Activated CD8-positive, alpha-beta T cell treated with anti-CD3 and anti-CD28 coated beads for 36 hours (primary cell): ENCODE measurements at regions not wholly inside any gene's neighbourhood (a gene's known extent, or its start where the extent isn't known, plus 50 kb on each side); places are given as distances from the start of the nearest gene placed in this dataset.
A peak's percentile ranks its signal among the peaks of the same experiment; 100 is the strongest.
"Not testable (repeated sequence)": the region's sequence is repeated elsewhere in the genome, so short reads cannot be mapped to it uniquely, and the experiment has no call there.

ENCODE experiments used
- ATAC-seq: fragments of 200-7000 bp; cut with Tn5 transposase; one replicate; pipeline ENCODE4 v1.10.0; 2021; ENCODE audit warnings: mild to moderate bottlenecking, moderate library complexity
- CTCF ChIA-PET: fragments of 350-600 bp; sonication (Branson Sonifier 250); formaldehyde crosslinking; loops from one replicate; lab custom pipeline; 2021; ENCODE audit warnings: antibody characterized with exemption; lab: Charles Lee
- POLR2A ChIA-PET: fragments of 350-600 bp; sonication (Branson Sonifier 250); formaldehyde crosslinking; loops from one replicate; lab custom pipeline; 2021; ENCODE audit warnings: antibody characterized with exemption; lab: Charles Lee
- DNase-seq: peaks from one replicate; pipeline ENCODE4 v3.0.0-alpha.2; 2020
- H3K27ac Mint-ChIP-seq: one replicate; pipeline ENCODE4 v1.8.0; 2021; ENCODE audit warnings: mild to moderate bottlenecking, mixed read lengths
- H3K27me3 Mint-ChIP-seq: one replicate; pipeline ENCODE4 v1.8.0; 2021; ENCODE audit warnings: mixed read lengths
- H3K36me3 Mint-ChIP-seq: one replicate; pipeline ENCODE4 v1.8.0; 2021; ENCODE audit warnings: low read depth, mixed read lengths
- H3K4me1 Mint-ChIP-seq: one replicate; pipeline ENCODE4 v1.8.0; 2021; ENCODE audit warnings: low read depth, mixed read lengths
- H3K4me3 Mint-ChIP-seq: one replicate; pipeline ENCODE4 v1.8.0; 2021; ENCODE audit warnings: mild to moderate bottlenecking, moderate library complexity, mixed read lengths
- H3K9me3 Mint-ChIP-seq: one replicate; pipeline ENCODE4 v1.8.0; 2021; ENCODE audit warnings: mixed read lengths
- intact Hi-C: fragments of 100-400 bp; cut with micrococcal nuclease; formaldehyde crosslinking; loops from one replicate; pipeline ENCODE4 v1.10.0; 2022
- TF ChIP-seq, protein P1 (sequence below): fragments of 200-600 bp; IDR thresholded peaks from one replicate; pipeline ENCODE4 v1.8.0; 2022; ENCODE audit warnings: antibody characterized with exemption, mild to moderate bottlenecking

DNA sequence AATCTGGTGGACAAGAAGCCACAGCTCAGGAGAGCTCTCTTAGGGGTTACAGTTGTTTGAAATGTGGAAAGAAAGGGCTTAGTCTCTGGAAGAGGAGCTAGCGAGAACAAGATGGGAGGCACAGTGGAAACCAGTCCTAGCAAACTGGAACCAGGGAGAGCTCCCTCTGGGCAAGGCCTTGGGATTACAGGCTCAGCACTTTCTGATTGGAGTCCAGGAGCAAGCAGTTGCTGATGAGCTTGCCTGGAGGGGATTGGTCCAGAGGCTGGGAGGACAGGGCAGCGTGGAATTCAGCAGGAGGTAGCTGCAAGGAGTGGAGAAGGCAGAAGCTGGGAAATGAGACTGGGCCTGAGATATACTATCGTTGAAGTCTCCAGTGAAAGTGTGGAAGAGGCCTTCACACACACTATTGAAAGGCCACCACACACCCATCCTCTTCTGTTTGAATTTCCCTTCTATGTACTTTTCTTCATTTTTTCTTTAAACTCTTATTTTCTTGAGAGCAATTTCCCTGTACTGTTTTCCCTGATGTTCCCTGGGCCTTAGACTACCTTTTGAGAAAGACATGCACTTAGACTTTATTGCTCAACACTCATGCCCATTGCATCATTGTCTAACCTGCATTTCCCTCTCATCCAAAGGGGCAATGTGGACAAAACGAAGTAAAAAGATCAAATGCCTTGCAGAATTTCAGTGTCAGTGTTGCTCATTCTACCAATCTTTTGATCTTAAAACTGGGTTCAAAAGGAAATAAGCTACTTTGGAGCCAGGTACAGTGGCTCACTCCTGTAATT, 57.8 kb upstream of the LANCL2 start:
- POLR2A ChIA-PET, result interaction anchor here (2.2 kb wide), 1 partner anchor 59 kb away, joined by 6 read pairs; no protein-coding TSS in a partner anchor
- Mint-ChIP-seq H3K4me3 (no peak overlapping the region), H3K9me3 (no peaks in the 10 kb centered on the region), H3K27me3 (peaks cover 9% of the 10 kb centered on the region), H3K27ac (no peak overlapping the region), H3K36me3 (no peaks in the 10 kb centered on the region), H3K4me1 (peaks cover 28% of the 10 kb centered on the region)
- no peak for ATAC-seq
- TF ChIP-seq, protein P1, sequence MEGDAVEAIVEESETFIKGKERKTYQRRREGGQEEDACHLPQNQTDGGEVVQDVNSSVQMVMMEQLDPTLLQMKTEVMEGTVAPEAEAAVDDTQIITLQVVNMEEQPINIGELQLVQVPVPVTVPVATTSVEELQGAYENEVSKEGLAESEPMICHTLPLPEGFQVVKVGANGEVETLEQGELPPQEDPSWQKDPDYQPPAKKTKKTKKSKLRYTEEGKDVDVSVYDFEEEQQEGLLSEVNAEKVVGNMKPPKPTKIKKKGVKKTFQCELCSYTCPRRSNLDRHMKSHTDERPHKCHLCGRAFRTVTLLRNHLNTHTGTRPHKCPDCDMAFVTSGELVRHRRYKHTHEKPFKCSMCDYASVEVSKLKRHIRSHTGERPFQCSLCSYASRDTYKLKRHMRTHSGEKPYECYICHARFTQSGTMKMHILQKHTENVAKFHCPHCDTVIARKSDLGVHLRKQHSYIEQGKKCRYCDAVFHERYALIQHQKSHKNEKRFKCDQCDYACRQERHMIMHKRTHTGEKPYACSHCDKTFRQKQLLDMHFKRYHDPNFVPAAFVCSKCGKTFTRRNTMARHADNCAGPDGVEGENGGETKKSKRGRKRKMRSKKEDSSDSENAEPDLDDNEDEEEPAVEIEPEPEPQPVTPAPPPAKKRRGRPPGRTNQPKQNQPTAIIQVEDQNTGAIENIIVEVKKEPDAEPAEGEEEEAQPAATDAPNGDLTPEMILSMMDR, result no peak
- CTCF ChIA-PET, result interaction anchor here (1.9 to 3.7 kb wide), 3 partner anchors 27 to 108 kb away, joined by 6 to 17 read pairs (median 10); no protein-coding TSS in a partner anchor
- intact Hi-C loops, result loop anchor here (5.0 kb wide), 2 partner anchors 40 to 60 kb away; partner anchors contain the start of gene LANCL2
- DNase-seq, result no peak

DNA sequence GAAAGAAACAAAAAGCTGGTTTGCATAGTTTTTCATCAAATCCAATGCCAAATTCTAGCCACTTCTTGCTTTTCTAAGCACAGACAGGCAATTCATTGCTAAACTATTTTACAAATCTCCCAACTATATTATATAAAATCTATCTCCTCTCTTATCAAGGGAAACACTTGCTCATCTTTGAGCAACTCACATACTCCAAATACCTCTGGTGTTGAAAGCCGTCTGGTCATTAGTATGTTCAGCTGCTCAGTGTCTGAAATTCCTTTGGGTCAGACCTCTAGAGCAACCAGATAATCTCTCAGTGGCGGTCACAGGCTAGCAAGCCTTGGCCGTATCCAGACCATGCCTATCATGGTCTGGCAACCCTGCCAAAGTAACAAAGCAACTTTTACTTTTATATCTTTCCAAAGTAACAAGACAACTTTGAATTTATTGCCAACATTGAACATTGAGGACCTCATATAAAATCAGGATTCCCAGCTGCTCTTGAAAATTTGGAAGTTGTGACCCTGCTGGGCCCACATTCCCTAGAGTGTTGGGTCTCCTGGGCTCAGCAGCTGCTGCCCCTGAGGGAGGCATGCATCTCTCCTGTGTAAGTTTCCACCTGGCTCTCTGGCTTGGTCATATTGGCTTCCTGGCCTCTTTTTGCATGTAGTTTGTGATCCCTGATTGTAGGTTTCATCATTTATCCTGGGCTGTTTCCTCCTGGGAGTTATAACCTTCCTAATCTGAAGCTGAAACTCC, 56.8 kb upstream of the LANCL2 start:
- H3K27ac Mint-ChIP-seq, result peak overlapping the region; percentile 86
- intact Hi-C loops, result loop anchor here (5.0 kb wide), 2 partner anchors 39 to 59 kb away; partner anchors contain the start of gene LANCL2
- peaks cover 11% of the 10 kb centered on the region for H3K27me3 Mint-ChIP-seq
- ATAC-seq (no peak), DNase-seq (no peak)
- peaks cover 28% of the 10 kb centered on the region for H3K4me1 Mint-ChIP-seq
- no peaks in the 10 kb centered on the region for H3K36me3 Mint-ChIP-seq
- TF ChIP-seq, protein P1, result no peak
- POLR2A ChIA-PET, result interaction anchor here (0.9 to 2.2 kb wide), 6 partner anchors 12 to 314 kb away, joined by 3 to 13 read pairs (median 4); no protein-coding TSS in a partner anchor
- no peaks in the 10 kb centered on the region for H3K9me3 Mint-ChIP-seq
- CTCF ChIA-PET, result interaction anchor here (0.7 to 3.7 kb wide), 10 partner anchors 28 to 226 kb away, joined by 3 to 17 read pairs (median 4); partner anchors contain the start of gene LANCL2
- no peak overlapping the region for H3K4me3 Mint-ChIP-seq

DNA sequence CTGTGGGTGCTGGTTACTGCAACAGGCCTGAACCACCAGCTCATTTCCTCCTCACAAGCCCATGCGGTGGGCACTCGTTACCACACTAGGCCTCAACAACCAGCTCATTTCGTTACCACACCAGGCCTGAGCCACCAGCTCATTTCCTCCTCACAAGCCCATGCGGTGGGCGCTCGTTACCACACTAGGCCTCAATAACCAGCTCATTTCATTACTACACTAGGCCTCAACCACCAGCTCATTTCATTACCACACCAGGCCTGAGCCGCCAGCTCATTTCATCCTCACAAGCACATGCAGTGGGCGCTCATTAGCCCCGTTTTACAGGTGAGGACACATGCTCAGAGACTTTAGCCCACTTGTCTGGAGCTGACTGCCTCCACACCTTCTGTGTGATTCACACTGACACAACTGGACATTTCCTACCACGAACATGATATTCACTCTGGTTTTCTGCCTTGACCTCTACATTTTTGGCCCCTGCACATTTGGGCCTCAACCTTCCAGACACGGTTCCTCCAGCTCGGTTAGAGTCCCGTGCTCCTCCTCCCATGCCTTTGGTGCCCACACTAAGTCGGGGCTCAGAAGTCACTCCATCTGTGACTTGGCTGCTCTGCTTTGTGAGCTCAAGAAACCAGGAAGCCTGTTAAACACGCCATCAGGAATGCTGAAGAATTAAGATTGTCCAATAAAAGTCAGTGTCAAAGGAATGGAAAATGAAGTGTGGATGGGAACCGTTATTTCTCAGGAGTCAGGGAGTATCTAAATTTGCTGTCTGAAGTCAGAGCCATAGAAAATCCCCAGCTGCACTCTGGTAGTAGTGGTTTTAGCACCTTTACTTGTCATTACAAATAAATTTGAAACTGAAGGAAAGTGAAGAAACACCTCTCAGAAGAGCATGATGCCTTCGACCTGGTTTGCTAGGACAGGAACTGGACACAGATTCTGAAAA, 55.8 kb upstream of the LANCL2 start:
- TF ChIP-seq, protein P1, result no peak
- ATAC-seq, result peak; percentile 88
- Mint-ChIP-seq H3K27me3 (peaks cover 11% of the 10 kb centered on the region), H3K4me1 (peaks cover 28% of the 10 kb centered on the region), H3K36me3 (no peaks in the 10 kb centered on the region), H3K9me3 (no peaks in the 10 kb centered on the region), H3K27ac (peak overlapping the region; percentile 86), H3K4me3 (peak overlapping the region; percentile 12)
- peak; percentile 94 for DNase-seq
- ChIA-PET POLR2A (interaction anchor here (0.8 to 2.2 kb wide), 8 partner anchors 12 to 550 kb away, joined by 3 to 13 read pairs (median 4); partner anchors contain the start of gene SEC61G), CTCF (interaction anchor here (0.7 to 3.7 kb wide), 9 partner anchors 54 to 225 kb away, joined by 3 to 17 read pairs (median 4); partner anchors contain the start of gene LANCL2)
- intact Hi-C loops, result loop anchor here (5.0 kb wide), 2 partner anchors 38 to 58 kb away; partner anchors contain the start of gene LANCL2

DNA sequence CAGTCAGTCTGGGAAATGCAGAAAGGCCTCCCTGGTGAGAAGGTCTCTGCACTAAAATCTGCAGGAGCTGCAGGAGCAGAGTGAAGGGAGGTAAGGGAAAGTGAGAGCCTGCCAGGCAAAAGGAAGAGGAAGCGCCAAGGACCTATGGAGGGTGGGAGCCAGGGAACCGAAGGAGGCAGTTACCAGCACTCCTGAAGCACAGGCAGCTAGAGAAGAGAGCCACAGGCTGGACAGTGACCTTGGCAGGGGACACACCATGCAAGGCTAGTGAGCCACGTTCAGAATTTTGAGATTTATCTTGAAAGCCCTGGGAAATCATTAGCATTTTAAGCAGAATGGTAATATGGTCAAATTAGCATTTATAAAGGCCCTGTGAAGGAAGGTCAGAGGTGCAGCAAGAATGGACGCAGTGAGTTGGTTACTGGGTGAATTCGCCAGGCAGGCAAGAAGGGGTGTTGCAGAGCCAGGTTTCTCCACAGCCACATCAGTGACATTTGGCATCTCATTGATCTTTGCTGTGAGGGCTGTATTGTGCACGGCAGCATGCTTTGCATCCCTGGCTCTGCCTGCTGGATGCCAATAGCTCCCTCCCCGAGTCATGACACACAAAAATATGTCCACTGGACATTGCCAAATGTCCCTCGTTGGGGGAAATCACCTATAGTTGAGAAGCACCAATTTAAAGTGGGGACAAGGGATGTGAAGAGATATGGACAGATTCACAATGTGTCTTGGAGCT, 54.7 kb upstream of the LANCL2 start:
- Mint-ChIP-seq H3K4me3 (no peak overlapping the region), H3K27ac (no peak overlapping the region), H3K36me3 (no peaks in the 10 kb centered on the region), H3K27me3 (peaks cover 12% of the 10 kb centered on the region), H3K9me3 (no peaks in the 10 kb centered on the region), H3K4me1 (peaks cover 28% of the 10 kb centered on the region)
- ATAC-seq, result no peak
- TF ChIP-seq, protein P1, result no peak
- no peak for DNase-seq
- CTCF ChIA-PET, result interaction anchor here (1.7 kb wide), 2 partner anchors 56 to 224 kb away, joined by 4 to 7 read pairs; no protein-coding TSS in a partner anchor
- POLR2A ChIA-PET, result interaction anchor here (1.0 to 2.2 kb wide), 5 partner anchors 45 to 551 kb away, joined by 3 to 13 read pairs (median 3); partner anchors contain the start of gene SEC61G
- intact Hi-C loops, result no loop called here

DNA sequence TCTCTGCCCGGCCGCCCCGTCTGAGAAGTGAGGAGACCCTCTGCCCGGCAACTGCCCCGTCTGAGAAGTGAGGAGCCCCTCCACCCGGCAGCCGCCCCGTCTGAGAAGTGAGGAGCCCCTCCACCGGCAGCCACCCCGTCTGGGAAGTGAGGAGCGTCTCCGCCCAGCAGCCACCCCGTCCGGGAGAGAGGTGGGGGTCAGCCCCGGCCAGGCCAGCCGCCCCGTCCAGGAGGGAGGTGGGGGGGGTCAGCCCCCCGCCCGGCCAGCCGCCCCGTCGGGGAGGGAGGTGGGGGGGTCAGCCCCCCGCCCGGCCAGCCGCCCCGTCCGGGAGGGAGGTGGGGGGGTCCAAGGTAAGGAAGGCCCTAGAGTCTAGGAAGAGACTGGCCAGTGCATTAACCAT, 53.2 kb upstream of the LANCL2 start:
- H3K4me1 Mint-ChIP-seq, result peaks cover 26% of the 10 kb centered on the region
- H3K9me3 Mint-ChIP-seq, H3K27ac Mint-ChIP-seq, POLR2A ChIA-PET, DNase-seq, H3K4me3 Mint-ChIP-seq, H3K36me3 Mint-ChIP-seq, ATAC-seq, intact Hi-C loops, CTCF ChIA-PET, H3K27me3 Mint-ChIP-seq: not testable (repeated sequence)

DNA sequence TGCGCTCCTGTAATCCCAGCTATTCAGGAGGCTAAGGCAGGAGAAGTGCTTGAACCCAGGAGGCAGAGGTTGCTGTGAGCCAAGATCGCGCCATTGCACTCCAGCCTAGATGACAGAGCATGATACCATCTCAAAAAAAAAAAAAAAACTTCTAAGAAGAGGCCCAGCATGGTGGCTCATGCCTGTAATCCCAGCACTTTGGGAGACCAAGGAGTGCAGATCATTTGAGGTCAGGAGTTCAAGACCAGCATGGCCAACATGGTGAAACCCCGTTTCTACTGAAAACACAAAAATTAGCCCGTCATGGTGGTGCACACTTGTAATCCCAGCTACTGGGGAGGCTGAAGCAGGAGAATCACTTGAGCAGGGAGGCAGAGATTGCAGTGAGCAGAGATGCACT, 51.5 kb upstream of the LANCL2 start:
- H3K36me3 Mint-ChIP-seq, H3K9me3 Mint-ChIP-seq, DNase-seq, H3K27ac Mint-ChIP-seq, H3K4me3 Mint-ChIP-seq, POLR2A ChIA-PET, CTCF ChIA-PET, intact Hi-C loops, ATAC-seq: not testable (repeated sequence)
- Mint-ChIP-seq H3K27me3 (peaks cover 12% of the 10 kb centered on the region), H3K4me1 (peaks cover 19% of the 10 kb centered on the region)
